GM21786 (cell line): ENCODE measurements at regions not wholly inside any gene's neighbourhood (a gene's known extent, or its start where the extent isn't known, plus 50 kb on each side); places are given as distances from the start of the nearest gene placed in this dataset.

Experiments
- ATAC-seq: cut with Tn5 transposase; IDR thresholded peaks from one replicate; pipeline ENCODE4 v1.9.1; 2021; ENCODE audit not compliant: unreplicated experiment

DNA sequence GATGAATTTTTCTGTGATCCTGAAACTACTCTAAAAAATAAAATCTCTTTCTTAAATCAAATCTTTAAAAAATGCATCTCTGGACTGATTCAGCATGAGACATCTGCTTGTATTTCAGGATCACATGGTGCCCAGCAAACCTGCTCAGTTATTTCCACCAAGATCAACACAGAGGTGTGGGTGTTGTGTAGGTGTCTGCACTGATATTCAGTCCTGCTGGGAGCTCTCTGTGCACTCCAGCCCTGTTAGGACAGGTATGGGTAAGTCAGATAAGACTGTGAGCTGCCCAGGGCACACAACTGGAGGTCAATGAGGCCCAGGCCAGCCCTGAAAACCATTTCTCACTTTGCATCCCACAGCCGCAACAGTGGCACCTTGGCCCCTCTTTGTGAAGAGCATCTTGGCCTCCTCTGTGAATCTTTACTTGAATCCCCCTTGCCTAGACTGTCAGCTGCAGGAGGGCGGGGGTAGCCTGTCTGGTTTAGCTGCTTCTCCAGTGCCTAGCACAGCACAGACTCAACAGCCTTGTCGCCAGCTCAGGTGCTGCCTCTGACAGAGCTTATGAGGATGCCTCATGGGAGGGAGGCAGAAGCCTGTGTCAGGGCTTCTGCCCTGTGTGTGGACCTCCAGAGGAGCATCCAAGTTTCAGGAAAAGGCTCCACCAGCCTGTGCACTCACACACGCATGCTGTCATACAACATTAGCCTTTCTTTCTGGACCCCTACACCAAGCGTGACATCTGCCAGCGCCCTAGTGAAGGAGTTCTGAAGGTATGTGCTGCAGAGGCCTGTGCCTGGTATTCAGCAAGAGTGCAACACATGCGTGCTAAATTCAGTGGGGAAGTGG, 187.6 kb upstream of the CST7 start:
- ATAC-seq = no peak

DNA sequence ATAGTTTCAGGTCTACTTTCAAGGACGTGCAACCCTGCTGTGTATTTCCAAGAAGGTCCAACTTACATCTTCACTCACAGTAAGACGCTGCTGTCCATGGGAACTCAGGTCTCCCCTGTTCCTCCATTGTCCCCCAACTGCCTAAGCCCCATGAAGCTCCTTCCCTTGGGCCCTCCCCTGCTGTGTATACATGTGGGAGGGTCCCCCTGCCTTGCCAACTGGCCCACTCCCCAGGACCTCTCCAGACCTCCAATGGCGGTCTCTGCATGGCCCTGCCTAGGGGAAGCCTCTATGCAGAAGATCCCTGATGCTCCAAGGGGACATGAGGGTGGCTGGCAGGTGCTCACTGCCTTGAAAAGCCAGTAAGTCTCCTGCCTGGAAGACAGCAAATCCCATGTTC, 186.7 kb upstream of the CST7 start:
- ATAC-seq = no peak

DNA sequence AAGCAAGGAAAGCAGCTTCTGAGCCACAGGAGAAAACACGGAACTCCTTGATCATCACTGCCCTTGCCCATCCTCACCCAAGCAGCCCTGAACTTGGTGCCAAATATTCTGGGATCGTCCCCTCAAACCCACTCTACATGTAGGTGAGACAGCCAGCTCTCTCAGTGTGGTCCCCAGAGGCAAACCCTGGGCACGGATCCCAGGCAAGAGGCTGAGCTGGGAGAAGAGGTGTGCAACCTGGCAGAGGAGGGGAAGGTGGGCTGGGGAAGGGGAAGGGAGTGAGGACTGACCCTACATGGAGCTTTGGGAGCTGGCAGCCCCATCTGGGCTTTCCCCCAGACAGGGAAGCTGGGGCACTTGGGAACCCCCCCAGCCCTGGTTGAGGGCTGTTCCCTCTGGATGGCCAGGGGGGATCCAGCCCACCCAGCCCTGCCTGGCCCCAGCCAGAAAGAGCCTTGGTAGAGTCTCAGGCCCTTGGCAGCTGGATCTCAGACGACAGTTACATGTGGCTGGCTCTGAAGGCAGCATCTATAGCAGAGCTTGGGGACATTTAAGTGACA, 186.2 kb upstream of the CST7 start:
- ATAC-seq = no peak

DNA sequence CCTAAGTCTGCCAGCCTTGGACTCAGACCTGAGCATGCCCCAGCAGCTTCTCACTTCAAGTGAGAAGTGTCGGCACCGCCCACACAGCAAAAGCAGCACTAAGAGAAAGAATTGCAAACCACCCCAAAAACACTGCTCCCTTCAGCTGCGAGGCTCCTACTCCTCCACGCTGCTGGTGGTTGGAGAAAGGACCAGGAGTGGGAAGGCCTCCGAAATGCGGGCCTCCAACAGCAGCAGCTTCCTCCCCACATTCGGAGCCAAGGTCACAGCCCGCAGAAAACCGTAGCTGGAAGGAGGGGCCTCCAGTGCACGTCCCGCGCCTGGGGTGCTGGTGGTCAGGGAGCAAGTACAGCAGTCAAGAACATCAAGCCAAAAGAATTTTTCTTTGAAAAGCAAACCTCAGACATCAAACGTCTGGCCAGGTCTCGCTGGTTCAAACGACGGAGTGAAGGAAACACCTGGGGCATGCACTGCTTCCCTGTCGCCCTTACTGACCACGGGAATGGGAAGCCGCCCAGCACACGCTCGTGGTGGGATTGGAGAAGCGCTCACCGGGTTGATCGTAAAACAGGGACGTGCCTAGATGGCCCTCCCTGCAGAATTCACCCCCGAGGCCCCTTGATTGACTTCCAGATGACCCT, 185.6 kb upstream of the CST7 start:
- ATAC-seq = no peak

DNA sequence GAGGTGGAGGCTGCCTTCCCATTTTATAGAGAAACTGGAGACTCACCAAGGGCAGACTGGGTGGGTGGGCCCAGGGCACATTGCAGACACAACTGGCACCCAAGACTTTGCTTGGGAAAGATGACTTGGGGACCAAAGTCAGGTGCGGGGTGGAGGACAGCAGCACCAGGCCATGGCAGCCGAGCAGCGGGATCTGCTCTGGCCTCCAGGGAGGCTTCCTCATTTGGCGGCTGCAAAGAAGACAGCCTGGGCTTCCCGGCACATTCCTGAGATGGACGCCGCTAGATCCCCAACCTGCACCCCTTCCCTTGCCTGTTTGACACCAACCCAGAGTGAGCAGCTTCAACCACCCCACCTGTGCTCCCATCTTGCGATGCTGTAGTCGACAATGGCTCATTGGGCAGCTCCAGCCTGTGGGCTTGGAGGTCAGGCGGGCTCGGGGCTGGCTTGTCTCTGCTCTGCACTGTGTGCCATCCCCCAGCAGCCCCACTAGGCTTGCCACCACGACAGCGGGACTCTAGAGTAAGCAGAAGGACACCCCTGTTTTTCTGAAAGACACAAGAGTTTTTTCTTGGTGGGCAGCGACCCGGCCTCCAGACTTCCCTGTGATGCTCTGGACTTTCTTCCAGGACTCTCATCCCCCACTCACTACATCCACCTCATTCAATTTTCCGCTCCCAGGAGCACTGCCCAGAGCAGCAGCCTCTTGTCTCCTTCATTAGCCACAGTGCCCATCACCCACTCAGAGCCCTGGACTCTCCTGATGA, 184.9 kb upstream of the CST7 start:
- no peak for ATAC-seq

DNA sequence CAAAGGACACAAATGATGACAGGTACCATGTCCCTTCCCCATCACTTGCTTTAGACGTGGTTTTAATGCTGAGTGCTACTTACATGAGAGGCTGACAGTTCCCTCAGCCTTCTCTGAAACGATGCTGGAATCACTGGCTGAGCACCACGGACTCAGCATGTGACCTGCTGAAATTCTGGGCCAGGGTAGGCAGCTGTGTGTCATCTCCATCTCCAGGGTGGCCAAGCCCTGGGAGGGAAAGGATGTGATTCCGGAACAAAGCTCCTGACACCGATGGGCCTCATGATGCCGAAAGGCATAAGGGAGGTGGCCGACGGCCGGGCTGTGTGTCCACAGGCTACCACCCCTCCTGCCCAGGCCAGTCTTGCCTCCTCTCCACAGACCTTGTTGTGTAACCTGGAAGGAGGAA, 184.3 kb upstream of the CST7 start:
- no peak for ATAC-seq

DNA sequence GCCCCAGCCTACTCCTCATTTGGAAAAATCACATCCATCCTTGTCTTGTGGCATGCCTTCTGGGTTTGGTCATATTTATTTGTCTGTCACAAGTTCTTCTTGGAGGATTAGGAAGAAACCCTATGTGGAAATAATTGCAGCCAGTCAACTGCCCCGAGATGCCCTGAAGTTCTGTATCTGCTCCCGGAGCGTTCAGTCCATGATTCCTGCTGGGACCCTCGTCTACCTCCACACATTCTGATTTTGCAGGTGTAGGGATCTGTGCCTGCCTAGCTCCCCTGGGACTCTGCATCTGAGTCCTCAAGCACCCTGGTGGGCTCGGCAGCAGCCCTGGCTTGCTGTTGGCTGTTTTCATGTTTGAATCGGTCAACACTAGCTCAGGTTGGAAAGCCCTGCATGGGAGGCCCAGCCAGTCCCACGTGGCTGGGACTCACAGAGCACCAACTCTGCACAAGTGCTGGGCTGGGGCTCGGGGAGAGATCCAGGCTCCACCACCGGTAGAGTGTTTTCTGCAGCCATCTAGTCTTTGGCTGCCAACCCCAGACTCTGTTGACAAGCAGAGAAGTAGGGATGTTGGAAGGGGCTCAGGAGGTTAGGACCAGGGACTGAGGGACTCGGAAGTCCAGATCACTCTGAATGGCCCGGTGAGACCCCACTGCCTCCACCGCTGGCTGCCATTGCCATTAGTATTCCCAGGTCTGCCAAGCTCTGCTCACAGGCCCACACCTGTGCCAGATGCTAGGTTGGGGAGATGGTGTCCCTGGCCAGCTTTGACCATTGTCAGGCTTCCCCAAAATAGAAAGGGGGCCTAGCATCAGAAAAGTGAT, 183.5 kb upstream of the CST7 start:
- no peak for ATAC-seq

DNA sequence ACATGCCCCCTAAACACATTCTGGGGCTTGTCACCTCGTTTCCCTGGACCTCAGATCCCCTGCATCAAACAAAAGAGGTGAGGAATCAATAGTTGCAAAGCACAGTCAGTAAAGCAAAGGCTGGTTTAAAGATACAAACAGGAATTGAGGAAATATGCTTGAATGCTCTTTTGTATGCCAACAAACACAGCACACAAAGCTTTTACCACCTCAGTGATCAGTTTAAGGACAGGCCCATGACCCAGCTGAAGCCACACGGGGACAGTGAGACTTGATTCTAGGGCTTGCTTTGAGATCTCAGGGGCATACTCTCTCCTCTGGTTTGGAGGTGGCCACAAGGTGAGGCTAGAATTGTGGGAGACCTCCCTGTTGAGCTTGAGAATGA, 182.9 kb upstream of the CST7 start:
- no peak for ATAC-seq

DNA sequence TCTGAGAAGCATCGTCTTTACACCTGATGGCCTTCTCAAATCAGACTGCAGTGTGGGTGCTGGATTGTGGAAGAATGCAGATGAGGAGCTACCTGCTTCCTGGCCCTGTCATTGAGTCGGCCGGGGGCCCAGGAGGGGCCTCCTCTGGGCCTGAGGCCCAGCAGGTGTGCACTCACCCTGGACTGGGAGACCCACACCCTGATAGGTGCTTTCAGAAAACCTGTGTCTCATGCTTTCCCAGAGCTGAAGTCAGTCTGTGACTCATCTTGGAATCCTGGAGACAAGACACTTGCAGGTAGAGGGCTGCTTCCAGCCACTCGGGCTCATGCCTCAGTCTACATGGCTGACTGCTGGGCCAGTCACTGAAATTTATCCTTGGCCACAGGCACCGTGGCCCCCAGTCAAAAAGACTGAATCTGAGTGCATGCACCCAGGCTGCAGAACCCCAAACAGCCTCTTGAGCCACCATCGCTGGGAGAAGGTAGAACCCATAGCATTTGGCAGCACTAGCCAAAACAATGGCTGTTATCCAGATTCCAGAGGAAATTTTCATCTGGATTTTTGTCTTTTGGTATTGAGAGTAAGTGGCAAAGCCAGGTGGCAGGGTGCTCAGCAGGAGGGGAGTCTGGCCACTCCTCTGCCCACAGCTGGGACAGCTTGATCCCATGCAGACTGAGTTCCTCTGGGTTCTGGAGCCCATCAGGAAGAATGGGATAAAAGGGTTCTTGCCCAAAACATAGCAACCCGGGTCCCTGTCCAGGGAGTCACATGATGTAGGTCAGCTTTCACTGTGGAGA, 182.0 kb upstream of the CST7 start:
- no peak for ATAC-seq

DNA sequence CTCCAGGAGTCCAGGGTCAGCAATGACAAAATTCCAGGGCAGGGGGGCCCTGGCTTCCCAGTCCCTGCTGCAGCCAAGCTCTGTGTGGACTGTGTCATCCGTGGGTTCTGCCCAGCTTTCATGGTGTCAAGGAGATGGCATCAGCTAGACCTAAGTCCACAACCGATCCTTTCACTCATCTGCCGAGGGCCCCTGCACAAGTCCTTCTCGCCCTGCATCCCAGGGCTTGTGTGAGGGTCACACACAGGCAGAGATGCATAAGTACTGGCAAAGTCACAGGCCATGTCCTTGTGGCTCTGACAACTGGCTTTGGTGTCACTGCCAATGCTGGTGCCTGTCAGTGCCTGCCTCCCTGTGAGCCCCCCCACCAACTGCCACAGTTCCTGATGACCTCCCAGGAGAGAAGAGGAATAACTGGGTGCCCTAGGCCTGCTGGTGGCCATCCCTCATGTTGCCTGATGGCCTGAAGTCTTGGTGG, 181.4 kb upstream of the CST7 start:
- no peak for ATAC-seq

DNA sequence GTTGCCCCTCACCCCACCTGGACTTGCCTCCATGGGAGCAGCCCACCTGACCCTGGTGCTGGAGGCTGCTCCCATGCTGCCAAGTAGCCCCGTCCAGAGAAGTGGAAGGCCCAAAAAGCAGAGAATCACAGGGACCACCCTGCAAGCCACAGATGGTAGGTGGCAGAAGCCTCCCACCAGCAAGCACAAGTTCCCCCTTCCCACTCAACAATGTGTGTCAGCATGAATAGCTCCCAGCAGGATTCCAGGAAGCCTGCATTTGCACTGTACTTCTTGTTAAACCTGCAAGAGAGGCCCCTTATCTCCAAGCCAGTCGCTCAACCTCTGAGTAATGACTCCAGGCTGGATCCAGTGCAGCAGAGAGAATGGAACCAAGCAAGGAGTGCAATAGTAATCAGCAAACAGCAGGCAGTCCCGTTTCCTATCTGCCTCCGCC, 180.8 kb upstream of the CST7 start:
- ATAC-seq = no peak

DNA sequence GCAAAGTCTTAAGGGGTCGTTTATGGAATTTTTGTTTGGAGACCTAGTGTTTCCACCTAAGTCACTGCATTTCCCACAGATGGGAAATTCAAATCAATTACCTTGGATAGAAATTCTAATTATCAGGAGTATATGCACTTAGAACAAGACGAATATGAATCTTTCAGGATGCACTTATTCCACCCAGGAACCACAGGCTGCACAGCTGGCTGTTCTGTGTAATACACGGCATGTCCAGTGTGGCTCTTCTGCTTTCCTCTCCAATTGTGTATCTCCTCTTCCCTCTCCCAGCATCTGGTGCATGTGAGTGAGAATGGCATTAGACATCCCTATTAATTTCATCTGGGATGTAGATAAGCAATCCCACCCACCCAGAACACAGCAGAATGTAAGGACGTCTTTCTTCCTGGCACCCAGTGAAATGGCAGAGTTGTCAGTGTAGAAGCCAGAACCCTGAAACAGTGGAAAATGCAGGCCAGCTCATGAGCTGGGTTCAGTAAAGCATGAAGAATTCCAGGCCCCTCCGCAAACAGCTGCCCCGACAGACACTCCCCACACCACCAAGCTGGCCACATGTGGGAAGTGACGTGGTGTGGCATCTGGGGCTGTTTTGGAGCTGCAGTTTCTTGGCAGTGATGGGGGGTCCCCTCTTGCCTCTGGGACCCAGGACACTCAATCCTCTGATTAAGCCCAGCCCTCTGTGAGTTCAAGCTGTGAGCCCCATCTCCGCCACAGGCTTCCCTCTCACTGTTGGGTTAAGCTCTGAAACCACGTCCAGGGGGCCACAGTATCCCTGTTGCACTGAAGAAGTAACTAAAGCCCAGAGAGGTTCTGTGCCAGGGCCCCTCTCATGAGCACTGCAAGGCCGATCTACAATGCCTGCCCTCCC, 180.1 kb upstream of the CST7 start:
- ATAC-seq = no peak

DNA sequence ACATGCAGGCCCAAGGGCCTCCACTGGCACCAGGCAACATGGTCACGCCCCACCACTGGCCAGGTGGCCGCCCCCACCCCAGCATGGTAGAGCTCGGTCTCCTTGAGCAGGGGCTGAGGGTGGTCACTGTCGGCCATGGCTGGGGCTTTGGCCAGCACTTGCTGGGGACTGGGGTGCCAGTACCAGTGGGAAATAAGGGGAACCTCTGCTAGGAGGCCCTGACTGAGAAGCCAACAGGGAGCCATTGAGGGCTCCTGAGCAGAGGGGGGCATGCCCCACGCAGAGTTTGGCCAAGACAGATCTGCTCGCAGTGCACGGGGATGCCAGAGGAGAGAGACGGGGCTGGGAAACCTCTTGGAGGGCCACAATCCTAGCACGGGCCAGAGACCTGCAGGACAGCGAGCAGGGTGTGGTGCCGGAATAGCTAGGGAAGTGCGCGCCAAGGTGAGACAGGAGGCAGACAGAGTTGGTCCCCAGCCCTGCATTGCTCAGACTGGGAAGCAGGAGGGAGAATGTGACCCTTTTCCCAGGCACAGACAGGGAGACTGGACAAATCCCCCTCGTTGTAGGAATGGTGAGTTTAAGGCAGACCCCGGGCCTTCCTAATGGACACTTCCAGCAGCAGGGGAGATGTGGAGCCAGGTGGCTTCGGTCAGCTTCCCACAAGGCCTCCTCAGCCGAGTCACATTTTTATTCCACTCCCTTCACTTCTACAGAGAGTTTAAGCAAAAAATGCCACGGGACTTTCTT, 179.0 kb upstream of the CST7 start:
- no peak for ATAC-seq

DNA sequence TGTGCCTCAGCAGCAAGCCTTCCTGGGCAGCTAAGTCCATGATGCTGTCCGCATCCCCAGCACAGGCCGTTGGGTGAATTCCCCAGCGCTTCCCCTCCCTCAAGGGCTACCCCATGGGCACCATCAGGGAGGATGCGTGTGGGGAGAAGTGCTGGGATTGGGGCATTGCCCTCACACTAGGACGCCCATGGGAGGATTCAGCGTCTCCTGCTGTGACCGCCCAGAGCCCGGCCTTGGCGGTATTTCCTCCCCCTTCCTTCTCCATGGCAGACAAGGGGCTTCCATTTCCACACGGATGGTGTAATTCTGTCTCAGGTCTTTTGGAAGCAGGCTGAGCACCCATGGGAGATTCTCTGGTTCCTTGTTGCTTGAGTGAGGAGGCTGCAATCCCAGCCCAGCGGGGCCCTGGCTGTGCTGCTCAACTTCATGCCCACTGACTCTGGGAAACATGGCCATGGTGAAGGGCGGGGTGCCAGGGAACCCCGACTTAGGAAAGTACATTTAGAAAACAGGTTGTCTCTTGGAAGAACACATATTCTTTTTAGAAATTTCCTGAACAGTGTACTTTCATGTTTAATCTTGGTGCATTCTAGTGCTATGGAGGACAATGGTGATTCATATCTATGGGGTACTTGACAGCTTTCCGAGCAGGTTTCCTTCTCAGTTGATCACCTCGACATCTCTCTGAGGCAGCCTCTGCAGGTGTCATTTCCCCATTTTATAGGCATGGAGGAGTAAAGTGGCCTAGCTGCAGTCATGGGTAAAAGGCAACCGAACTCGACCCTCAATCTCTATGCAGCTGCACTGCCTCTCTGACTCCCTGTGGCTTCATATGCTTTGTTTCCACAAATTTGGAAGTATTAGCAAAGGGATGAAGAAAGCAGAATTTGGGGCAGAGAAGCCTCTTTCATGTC, 178.2 kb upstream of the CST7 start:
- no peak for ATAC-seq

DNA sequence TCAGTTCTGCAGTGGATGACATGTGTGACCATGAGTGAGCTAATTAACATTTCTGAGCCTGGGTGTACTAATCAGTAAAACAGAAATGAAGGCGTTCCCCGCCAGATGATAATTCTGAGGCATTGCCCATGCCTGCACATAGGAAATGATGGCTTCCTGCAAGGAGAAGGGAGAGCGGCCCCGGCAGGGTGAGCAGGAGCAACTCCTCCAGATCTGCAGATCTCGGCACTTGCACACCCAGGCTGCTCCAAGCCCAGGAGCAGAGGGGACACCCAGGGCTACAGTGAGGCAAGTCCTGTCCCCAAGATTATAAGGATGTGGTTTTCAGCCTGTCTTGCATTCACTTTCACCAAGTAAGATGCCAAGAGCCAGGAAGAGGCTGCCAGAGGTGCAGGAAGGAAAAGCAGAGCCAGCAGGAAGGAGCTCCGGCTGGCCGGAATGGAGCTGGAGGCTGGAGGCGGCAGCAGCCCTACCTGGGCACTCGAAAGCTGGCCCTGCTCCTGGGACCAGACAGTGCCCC, 177.5 kb upstream of the CST7 start:
- no peak for ATAC-seq

DNA sequence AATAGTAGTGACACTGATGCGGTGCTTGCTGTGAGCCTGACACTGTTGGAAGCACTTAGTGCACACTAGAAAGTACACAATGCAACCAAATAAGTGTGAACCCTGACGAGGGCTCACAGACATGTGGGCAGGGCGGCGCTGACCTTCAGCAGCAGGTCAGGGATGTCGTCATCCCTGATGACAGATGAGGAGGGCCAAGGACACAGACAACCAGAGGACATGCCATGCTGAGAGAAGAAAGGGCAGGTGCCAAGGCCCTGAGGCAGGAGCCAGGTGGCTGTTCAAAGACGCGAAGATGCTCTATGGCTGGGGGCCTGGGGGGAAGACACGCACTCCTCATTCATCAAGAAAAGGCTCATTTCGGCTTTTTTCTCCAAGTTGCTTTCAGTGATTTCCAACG, 176.4 kb upstream of the CST7 start:
- no peak for ATAC-seq

DNA sequence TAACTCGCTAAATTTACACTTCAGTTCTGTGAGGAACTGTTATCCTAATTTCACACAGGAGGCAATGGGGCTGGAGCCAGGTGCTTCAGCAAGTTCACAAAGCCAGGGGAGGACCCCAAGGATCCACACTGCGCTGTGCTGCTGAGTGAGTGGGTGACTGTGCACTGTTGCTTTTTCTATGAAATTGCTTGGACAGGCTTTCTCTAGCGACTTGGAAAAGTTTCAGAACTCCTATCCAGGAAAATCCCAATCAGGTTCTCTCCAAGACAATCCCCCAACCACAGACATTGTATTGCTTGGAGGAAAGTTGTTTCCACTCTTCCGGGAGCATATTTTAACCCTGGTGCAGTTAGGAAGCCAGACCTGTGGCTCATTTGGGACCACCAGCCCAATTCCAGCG, 175.9 kb upstream of the CST7 start:
- ATAC-seq = no peak
